ENCODE measurements at regions not wholly inside any gene's neighbourhood (a gene's known extent, or its start where the extent isn't known, plus 50 kb on each side); places are given as distances from the start of the nearest gene placed in this dataset.
"Not testable (repeated sequence)": the region's sequence is repeated elsewhere in the genome, so short reads cannot be mapped to it uniquely, and the experiment has no call there.

DNA sequence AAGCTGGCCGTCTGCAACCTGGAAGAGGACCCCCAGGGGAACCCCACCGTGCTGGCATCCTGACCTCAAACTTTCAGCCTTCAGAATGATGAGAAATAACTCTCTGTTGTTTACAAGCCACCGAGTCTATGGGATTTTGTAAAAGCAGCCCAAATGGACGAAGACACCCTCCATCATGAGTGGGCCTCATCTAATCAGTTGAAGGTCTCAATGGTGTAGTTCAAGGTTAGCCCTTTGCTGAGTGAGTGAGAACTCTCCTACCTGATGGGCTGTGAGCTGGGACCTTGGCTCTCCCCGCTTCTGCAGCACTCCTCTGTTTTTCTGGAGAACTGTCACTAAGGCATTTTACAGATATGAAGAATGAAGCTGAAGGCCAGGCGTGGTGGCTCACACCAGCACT is 325.9 kb upstream of the TNRC6C start:
- no peak for DNase-seq (ENCODE audit: low read depth in 2 of 2, low spot score in 1 of 2)

DNA sequence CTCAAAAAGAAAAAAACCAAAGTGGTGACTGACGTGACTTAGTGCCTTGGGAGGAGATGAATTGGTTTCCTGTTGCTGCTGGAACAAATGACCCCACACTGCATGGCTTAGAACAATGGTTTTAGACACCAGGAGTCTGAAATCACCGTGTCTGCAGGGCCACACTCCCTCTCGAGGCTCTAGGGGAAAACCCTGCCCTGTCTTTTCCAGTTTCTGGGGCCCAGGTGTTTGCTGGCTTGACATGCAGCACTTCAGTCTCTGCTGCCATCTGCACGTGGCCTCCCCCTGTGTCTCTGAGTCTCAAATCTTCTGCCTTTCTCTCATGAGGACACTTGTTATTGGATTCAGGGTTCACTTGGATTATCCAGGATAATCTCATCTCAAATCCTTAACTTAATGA is 323.8 kb upstream of the TNRC6C start:
- DNase-seq (ENCODE audit: low read depth in 2 of 2, low spot score in 1 of 2): no peak

DNA sequence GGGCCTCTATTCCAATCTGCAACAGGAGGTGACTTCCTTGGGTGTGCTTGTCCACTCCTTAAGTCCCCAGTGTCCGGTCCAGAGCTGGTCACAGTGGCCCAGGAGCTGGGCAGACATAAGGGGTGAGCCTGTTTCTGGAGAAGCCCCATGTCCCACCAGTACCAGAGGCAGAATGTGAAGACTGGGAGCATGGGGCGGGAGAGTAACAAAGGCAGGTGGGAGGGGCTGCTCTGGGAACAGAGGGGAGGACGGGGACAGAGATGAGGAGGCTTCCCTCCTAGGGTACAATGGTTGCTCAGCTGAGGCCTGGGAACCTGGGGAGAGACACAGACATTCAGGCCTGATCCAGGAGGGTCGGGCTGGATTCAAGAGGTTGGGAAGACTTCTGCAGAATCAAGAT is 323.3 kb upstream of the TNRC6C start:
- DNase-seq (ENCODE audit: low read depth in 2 of 2, low spot score in 1 of 2): no peak

DNA sequence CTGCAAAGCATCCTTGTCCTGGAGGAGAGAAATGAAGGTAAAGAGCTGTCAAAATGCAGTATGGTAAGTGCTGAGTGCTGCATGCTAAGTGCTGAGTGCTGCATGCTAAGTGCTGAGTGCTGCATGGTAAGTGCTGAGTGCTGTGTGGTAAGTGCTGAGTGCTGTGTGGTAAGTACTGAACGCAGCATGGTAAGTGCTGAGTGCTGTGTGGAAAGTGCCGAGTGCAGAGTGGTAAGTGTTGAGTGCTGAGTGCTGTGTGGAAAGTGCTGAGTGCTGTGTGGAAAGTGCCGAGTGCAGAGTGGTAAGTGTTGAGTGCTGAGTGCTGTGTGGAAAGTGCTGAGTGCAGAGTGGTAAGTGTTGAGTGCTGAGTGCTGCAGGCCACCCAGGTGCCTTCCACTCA is 322.7 kb upstream of the TNRC6C start:
- DNase-seq (ENCODE audit: low read depth in 2 of 2, low spot score in 1 of 2): not testable (repeated sequence)

DNA sequence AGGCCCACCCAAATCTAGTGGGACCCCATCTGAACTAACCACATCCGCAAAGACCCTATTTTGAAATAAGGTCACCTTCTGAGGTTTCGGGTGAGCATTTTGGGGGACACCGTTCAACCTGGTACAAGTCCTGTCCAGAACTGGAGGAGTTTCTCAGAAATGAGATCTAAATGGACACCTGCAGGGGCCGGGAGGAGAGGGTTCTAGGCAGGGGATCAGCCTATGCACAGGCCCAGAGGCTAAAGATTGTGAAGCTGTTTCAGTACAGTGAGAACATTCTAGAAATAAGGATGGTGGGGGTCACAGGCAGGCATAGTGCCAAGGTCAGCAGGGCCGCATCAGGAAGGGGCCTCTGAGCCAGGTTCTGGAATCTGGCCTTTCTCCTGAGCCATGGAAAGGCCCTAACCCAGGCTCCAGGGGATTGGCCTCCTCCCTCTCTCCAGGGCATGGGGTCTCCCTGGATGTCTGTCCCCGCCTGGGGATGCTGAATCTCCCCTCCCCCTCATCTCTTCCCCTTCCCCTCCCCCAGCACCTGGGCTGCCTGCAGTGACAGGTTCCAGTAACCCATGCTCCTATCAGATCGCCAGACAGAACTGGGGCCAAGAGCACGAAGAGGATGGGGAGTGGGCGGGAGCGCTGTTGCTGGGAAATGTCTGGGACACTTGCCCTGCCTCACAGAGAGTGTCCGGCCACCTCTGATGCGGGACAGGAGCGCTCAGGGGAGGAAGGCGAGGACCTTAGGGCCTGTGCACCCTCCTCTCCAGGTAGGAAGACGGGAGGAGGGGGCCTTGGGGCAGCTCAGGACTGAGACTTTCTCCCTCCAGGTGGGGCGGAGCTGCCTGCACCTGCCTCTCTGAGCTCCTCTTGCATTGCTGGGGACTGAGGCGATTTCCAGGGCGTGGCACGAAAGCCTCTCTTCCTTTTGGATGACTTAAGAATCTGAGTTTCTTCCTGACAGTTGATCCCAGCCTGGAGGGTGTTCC is 321.4 kb upstream of the TNRC6C start:
- DNase-seq (ENCODE audit: low read depth in 2 of 2, low spot score in 1 of 2): no peak

DNA sequence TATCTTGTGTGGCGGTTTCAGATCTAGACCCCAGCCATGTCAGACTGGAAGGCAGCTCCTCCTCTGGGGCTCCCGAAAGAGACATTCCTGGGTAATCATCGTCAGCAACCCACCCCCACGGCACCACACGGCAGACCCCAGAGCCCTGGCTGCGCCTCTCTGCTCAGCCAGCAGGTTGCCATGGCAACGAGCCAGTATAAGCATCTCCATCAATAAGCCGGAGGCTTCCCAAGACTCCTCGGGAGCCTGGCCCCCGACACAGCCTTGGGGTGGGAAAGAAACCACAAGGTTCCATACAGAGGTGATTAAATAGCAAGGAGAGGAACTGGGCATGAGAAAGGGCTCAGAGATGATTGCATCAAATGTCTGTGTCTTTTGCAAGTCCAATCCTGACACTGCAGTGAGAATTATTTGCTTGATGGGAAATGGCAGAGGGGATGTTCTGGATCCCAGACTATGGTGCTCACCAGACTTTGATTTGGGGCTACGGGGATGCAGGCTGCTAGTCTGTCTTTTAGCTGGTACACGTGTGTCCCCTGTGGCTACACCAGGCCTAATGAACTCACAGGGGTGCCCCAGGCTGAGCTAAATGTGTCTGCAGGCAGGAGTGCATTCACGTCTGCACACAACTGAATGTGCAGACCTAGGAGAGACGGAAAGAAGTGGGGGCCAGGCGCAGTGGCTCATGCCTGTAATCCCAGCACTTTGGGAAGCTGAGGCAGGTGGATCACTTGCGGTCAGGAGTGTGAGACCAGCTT is 320.5 kb upstream of the TNRC6C start:
- DNase-seq (ENCODE audit: low read depth in 2 of 2, low spot score in 1 of 2): no peak

DNA sequence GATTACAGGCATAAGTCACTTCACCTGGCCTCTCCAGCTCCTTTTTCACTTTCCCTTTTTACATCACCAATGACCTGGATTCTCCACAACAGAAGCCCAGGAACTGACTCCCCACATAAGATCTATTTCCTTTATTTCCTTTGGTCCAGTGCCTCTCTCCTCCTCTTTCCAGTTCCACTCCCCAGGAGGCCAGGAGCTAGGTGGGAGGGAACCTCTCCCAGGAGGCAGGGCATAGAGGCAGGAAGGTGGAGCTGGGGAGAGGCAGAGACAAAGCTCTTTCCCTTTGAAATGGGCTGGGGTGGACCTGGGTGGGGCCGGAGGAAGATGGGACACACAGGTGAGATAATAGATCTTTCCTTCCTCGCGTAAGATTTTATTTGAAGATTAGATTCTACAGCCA is 318.3 kb upstream of the TNRC6C start:
- DNase-seq (ENCODE audit: low read depth in 2 of 2, low spot score in 1 of 2): no peak

DNA sequence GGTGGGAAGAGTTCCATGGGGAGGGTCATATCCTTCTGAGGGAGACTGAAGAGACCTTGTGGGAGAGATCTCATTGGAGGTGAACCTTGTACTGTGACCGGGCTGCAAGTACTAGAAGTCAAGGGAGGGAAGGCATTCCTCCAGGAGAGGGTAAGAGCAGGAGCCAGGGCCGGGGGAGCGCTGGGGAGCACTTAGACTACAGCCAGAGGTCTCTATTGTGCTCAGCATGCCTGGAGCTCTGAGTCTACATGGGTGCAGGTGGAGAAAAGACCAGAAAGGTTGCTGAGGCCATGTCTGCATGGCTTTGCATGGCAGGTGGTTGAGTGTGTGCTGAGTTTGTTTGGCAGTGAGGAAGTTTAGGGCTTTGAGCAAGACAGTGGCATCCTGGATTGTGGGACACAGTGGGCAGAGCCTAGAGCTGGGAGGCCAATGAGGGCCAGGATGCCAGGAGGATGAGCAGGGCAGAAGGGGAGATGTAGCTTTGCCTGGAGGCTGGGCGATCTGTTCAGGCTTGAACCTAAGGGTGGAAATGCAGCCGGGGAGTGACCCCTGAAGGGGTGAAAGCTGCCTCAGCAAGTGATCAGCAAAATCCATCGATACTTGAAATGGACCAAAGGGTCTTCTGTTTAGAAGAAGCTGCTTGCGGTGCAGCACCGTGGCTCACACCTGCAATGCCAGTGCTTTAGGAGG is 317.4 kb upstream of the TNRC6C start:
- no peak for DNase-seq (ENCODE audit: low read depth in 2 of 2, low spot score in 1 of 2)

DNA sequence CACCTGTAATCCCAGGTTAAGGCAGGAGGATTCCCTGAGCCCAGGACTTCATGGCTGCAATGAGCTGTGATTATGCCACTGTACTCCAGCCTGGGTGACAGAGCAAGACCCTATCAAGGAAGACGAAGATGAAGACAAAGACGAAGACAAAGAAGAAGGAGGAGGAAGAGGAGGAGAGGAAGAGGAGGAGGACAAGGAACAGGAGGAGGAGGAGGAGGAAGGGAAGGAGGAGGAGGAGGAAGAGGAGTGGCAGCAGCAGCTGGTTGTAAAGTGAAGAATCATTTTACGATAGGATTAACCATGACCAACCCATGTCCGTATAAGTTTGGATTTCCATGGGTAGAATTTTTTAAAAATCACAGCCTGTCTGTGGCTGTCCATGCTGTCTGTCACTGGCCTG is 316.8 kb upstream of the TNRC6C start:
- no peak for DNase-seq (ENCODE audit: low read depth in 2 of 2, low spot score in 1 of 2)

DNA sequence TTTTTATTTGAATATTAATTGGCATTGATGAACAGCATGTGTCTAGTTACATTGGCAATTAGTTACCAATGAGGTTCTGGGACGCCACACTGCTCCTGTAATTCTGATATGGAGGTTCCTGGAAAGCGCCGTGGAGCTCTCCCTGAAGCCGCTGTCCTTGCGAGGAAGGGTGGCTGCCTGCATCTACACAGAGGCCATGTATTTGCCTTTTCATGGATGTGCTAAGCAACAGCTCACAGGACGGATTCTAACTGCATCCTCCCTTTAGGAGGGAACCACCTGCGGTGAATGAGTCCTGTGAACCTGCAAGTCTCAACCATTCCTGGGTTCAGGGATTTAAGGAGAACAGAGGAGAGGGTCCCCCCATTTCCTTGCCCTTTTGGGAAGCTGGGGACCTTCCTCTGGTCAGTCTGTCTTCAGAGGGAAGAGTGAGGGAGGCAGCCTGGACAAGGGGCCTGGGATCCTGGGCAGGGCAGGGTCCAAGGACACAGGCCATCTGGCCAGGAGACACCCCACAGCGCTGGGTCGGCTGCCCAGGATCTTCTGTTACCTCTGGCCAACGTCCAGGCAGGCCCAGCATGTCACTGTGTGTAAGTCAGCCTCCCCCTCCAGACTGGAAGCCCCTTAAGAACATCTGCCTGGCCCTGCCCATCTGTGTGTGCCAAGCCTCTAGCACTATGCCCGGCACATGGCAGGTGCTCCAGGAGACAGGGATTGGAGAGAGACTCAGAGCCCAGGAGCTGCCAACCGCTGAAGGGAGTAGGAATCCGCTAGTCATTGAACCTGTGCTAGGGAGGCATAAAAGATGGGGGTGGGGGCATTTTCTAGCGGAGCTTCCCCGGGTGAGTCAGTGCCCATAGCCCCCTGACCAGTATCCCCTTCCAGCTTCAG is 314.1 kb upstream of the TNRC6C start:
- DNase-seq (ENCODE audit: low read depth in 2 of 2, low spot score in 1 of 2): no peak

DNA sequence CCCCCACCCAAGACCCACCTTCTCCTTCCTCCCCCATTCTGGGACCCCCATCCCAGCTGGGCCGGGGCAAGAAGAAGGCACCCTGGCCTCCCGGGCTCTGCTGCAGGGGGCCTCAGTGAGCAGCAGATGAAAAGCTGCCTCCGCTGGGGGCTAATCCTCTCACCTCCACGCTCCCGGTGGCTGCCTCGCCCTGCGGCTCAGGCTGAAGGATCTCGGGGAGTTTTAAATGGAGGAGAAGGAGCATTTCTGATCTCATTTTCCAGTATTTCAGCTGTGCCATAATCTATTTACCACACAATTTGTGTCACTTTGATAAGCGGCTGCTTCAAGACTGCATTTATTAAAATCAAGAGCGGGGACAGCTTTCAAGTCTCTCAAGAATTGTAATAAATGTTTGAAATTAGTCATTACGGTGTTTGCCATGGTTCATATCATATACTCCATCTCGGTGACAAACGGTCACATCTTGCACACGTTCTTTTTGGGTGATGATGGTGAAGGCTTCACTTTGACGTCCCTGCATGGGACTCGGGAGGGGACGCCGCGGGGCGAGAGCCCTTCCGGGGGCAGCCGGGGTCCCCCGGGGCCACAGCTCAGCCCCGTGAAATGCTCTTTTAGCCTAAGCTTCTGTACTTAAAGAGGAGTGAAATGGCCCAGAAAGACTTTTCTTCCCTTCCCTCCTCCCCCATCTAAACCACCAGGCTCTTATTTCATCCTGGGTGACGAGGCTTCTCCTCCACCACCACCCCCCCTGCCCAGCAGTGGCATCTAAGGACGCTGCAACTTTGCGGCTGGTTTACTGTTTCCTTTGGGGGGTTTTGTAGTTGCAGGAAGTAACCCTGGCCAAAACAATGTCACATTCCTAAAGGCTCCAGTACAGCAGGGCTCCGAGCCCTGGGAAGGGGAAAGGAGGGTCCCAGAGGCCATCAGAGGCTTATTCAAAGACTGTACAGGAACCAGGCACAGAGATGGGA is 313.1 kb upstream of the TNRC6C start:
- DNase-seq (ENCODE audit: low read depth in 2 of 2, low spot score in 1 of 2): peak; percentile 12 to 15

DNA sequence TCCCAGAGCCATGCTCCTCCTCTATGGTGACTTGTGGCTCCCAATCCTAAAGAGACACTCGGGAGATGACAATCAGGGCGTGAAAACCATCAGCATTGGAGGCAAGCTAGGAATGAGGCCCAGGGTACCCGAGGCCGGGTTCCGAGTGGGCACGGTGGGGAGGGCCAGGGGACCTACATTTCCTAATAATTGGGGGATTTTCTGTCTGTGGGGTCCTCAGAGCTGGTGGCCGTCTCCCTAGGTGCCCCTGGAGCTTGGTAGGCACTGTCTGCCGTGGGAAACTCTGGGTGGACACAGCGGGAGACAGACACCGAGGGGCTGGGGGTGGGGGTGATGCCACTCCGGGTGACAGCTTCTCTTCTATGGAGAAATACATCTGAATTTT is 312.5 kb upstream of the TNRC6C start:
- DNase-seq (ENCODE audit: low read depth in 2 of 2, low spot score in 1 of 2): no peak

DNA sequence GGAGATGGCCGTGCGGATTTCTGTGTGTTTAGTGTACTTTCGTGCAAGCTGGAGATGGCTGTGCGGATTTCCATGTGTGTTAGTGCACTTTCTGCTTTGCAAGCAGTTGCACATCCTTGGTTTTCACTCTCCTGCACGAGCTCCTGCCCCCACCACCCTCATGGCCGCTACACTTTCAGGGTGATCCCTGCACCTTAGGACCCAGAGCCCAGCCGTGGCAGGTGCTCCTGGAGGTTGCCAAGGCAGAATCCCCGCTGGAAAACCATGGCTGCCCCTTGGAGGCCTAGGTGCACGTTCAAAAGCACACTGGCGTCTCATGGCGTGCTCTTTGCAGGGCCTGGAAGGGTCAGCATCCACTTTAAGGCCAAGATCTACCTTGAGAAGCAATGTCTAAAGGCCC is 311.0 kb upstream of the TNRC6C start:
- DNase-seq (ENCODE audit: low read depth in 2 of 2, low spot score in 1 of 2): no peak

DNA sequence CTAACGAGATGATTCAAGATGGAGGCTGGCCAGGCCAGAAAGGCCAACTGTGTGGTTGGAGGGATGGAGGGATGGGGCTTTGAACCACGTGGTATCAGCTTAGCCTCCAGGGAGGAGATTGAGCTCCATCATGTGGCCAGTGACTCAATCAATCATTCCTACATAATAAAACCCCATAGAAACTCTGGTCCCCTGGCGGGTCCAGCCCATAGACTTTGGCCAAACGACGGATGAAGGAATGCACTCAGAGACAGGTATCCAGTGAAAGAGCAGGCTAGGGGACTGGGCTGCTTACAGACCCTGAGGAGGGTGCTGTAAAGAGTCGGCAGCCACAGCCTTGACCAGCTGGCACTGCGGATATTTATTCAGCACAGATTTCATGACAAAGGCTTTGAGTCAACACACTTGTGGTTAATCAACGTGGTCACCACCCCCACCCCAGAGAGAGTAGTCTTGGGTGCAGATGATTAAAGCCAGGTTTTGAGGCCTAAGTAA is 308.7 kb upstream of the TNRC6C start:
- DNase-seq (ENCODE audit: low read depth in 2 of 2, low spot score in 1 of 2): no peak

DNA sequence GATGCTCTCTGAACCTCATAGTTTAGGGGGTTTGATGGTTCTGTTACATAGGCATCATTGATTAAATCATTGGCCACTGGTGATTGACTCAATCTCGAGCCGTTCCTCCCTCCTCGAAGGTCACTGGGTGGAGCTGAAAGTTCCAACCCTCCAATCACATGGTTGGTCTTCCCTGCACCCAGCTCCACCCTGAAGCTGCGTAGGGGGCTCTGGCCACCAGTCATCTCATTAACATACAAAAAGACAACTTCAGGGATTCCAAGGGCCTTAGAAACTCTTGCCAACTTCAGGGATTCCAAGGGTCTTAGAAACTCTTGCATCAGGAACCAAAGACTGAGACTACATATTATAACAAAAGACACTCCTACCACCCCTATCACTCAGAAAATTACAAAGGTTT is 306.5 kb upstream of the TNRC6C start:
- DNase-seq (ENCODE audit: low read depth in 2 of 2, low spot score in 1 of 2): no peak

DNA sequence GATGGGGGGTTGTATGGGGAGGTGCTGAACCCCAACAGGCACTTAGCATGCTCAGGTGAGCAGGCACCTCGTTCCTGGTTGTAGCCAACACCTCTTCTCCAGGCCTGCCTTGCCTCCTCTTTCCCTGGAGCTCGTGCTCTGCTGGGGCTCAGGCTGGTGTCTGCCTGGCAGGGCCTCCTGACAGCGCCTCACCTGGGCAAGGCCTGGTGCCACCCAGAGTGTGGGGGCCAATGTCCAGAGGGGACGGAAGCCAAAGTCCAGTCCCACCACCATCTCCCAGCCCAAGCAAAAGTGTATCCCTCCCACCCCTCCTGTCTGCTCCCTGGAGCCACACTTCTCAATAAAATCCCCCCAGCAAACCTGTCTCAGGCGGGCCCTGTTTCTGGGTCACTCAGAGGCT is 304.2 kb upstream of the TNRC6C start:
- no peak for DNase-seq (ENCODE audit: low read depth in 2 of 2, low spot score in 1 of 2)

DNA sequence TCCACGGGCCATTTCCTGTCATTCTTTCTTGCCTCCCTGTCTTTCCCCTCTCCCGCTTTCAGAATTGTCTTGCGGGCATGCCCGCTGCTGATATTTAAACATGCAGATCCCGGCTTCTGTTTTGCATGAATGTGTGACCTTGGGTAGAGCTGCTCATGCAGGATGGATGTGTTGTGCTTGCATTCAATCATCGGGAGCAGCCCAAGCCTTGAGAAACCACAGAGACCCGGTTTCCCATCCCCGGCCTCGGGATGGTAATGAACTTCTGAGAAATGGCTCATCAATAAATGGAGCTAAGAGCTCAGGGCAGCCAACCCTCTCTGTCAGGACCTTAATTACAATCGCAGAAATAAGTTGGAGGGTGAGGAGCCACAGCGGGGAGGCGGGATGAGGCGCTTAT is 303.7 kb upstream of the TNRC6C start:
- DNase-seq (ENCODE audit: low read depth in 2 of 2, low spot score in 1 of 2): no peak

DNA sequence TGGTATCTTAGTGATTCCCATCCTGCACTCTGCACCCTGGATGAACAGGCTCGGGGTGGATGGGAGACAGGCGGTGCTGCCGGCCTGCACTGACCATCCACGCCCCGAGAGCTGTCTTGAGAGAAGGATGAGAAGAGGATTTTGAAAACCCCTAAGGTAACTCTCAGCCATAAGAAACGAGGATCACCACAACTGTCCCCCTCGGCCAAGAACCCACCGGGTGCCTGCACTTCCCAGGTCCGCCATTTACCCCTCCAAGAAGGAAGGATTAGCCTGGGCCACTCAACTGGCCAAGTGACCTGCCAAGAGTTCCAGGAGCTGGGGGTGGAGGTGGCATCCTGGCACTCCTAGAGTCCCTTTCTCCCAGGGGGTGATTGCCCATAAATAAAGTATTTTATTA is 302.4 kb upstream of the TNRC6C start:
- no peak for DNase-seq (ENCODE audit: low read depth in 2 of 2, low spot score in 1 of 2)

DNA sequence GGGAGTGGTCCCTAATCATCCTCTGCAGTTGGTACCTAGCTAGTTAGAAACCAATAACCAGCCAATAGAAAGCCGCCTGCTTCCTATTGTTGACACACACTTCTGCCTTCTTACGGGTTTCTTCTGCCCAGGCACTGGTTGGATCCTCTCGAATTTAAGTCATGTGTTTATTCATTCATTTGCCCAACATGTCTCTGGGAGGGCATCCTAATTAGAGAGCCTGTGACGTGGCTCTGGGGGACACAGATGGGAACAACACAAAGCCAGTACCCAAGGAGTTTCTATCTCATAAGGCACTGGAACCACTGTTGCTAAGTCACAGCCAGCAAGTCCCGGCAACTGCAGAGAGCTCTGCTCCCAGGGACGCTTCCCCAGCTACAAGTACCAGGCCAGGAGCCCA is 300.7 kb upstream of the TNRC6C start:
- DNase-seq (ENCODE audit: low read depth in 2 of 2, low spot score in 1 of 2): no peak
